ENCODE measurements at regions not wholly inside any gene's neighbourhood (a gene's known extent, or its start where the extent isn't known, plus 50 kb on each side); places are given as distances from the start of the nearest gene placed in this dataset.
"Not testable (repeated sequence)": the region's sequence is repeated elsewhere in the genome, so short reads cannot be mapped to it uniquely, and the experiment has no call there.

DNA sequence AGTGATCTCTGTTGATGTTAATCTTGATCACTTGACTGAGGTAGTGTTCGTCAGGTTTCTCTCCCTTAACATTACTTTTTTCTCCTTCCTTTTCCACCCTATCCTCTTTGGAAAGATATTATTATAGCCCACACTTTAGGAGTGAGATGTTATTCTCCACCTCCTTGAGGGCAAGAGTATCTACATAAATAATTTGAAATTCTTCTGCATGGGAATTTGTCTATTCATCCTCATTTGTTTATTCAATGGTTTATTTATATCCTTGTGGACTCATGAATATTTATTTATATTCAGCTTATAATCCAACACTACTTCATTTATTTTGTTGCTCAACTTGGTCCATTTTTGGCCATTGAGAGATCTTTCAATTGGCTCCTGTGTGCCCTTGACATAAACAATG, 750.4 kb downstream of the EPHA4 start:
- no peak for DNase-seq

GRCh38 chr2:220823590-220823989, 748.5 kb downstream of the EPHA4 start:
- not testable (repeated sequence) for DNase-seq

- no peak for DNase-seq
These were observed 738.7 kb downstream of the EPHA4 start for GRCh38 chr2:220833446-220833845.

GRCh38 chr2:220835583-220835982, 736.5 kb downstream of the EPHA4 start:
- no peak for DNase-seq

DNA sequence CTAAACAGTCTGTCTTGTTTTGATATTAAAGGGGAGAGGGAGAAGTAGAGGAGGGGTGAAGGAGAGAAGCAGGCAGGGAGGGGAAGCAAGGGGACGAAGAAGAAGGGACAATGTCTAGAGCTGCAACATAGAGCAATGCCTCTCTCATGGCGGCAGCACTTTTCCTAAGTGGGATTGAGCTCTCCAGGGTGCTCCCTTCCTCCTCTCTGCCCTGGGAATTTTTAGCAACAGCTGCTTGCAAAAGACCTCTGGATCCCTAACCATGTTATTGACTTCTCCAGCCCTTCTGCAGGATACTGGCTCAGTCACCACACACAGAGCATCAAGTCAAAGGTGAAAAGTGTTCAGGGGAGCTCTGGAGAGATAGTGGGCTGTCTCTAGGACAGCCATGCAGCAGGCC, 734.9 kb downstream of the EPHA4 start:
- DNase-seq = no peak

DNA sequence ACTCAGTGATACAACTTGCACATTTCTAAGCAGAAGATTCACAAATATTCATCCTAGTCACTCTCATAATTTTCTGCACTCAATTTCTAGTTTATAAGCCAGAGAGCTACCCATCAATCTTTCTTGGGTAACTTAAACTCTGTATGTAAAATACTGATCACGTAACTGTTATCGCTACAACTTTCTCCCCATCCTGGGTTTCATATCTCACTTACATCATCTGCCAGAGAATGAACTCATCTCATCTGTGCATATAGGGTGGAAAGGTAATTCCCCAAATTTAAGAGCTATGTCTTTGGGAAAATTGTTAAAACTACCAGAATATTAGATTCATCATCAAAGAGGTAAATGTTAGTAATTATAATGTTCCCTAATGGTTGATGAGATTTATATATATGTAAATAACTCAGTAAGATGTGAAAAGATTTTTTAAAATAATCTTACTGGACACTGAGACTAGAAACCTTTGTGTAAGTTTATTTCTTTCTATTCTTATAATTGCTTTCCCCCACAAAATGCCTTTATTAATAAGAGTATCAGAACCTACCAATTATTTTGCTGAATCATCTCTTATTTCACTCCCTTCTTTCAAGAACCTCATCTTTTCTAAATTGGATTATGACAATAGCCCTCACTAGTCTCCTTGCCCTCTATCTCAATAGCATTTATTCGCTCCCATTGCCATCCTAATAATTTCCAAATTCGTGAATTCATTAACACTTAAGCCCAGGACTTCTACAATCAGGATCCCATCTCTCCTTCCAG, 729.0 kb downstream of the EPHA4 start:
- DNase-seq = no peak

GRCh38 chr2:220845766-220846273, 726.3 kb downstream of the EPHA4 start:
- no peak for DNase-seq

GRCh38 chr2:220847006-220847405, 725.1 kb downstream of the EPHA4 start:
- no peak for DNase-seq

- DNase-seq = no peak
These were observed 724.5 kb downstream of the EPHA4 start for GRCh38 chr2:220847589-220847988.

- DNase-seq = no peak
These were observed 722.7 kb downstream of the EPHA4 start for GRCh38 chr2:220849433-220849832.

GRCh38 chr2:220850116-220850515, 722.0 kb downstream of the EPHA4 start:
- no peak for DNase-seq

DNA sequence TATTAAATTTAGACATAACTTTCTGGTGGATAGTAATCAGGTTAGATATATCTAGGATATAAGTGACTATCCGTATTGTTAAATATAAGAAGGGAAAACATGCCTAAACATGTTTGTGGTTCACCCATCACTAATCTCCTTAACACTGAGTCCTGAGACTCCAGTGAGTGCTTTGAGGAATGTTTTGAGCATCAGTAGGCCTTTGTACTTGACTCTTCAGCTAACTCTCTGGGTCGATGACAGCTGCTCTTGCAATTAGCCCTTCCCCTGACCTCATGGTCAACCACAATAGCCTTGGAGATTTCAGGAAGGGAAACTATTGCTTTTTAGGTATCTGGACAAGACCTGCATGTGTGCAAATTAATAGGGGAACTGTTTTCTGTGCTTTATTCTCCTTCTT, 716.8 kb downstream of the EPHA4 start:
- no peak for DNase-seq

GRCh38 chr2:220856486-220856885, 715.6 kb downstream of the EPHA4 start:
- no peak for DNase-seq

- no peak for DNase-seq
These were observed 714.7 kb downstream of the EPHA4 start for GRCh38 chr2:220857368-220857767.

- no peak for DNase-seq
These were observed 714.0 kb downstream of the EPHA4 start for GRCh38 chr2:220858101-220858500.

- no peak for DNase-seq
These were observed 700.2 kb downstream of the EPHA4 start for GRCh38 chr2:220871909-220872308.

- no peak for DNase-seq
These were observed 695.9 kb downstream of the EPHA4 start for GRCh38 chr2:220876080-220876824.

- no peak for DNase-seq
These were observed 694.6 kb downstream of the EPHA4 start for GRCh38 chr2:220877491-220877890.

GRCh38 chr2:220877897-220878296, 694.2 kb downstream of the EPHA4 start:
- DNase-seq = no peak

DNA sequence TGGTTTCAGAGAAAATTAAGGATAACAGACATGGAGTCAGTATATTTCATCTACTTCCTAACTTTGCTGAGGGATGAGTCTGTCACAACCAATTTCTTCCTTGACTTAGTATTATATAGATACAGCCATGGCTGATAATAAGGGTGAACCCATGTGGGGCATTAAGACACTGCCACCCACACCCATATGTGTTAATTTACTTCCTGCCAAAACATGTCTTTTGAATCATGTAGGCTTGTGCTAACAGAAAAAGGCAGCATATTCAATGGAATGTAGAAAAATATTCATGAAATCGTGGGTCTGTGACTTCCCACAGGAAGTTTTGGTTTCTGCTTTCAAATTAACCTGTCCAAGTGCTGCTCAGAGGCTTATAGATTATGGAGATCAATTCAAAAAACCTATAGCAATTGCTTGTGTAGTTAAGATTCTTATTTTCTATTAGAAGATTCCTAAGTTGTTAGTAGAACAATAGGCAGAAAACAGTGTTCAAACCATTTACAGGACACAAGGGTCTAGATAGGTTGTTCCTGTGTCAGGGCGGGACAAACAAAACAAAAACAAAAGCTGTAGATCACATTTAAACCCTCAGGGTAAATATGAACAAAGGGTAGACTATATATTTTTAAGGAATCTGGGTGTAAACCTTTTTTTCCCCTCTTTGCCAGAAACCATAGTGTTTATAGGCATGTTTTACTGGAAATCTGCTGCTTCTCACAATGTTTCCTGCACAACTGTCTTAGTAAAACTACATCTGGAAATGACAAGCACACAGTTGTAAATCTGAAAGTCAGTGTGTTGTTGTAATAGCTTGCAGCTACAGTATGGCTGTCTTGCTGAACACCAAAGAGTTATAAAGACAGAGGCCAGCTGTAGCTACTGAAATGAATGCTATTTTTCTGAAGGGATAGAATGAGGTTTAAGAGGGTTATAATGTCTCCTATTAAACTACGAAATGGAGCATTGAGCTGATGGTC, 691.2 kb downstream of the EPHA4 start:
- no peak for DNase-seq

DNA sequence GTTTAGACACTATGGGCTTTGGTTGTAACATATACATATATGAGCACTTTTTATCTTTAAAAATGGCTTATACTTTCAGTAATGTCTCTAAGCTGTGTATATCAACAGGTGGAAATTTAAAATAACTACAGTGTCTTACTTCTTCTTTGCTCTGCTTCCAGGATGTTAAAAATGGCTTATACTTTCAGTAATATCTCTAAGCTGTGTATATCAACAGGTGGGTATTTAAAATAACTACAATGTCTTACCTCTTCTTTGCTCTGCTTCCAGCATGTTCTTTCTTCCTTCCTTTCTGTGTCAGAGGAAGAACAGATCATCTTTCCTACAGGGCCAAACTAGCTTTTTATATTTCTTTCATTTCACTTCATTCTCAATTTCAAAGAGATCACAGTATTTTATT, 689.6 kb downstream of the EPHA4 start:
- no peak for DNase-seq

GRCh38 chr2:220885593-220885992, 686.5 kb downstream of the EPHA4 start:
- no peak for DNase-seq

Measured in inflammatory macrophage (primary cell).